A673 (cell line): ENCODE measurements at regions not wholly inside any gene's neighbourhood (a gene's known extent, or its start where the extent isn't known, plus 50 kb on each side); places are given as distances from the start of the nearest gene placed in this dataset.

Experiments used
- EZH2 ChIP-seq: fragments of 200-600 bp; sonication (generic); IDR thresholded peaks from 2 replicates; pipeline ENCODE4 v1.6.1; 2017; ENCODE audit warnings: borderline replicate concordance, low read depth, mild to moderate bottlenecking, mixed read lengths, antibody characterized with exemption, low read length; ENCODE audit not compliant: poor library complexity, severe bottlenecking
- TF ChIP-seq, protein P1 (sequence below): fragments of 300-800, 200-600 bp; sonication (generic); conservative IDR thresholded peaks from 2 replicates; pipeline ENCODE4 v1.5.1; 2017; ENCODE audit warnings: low read depth, mild to moderate bottlenecking, antibody characterized with exemption, low read length, moderate library complexity, mixed read lengths

- TF ChIP-seq, protein P1, sequence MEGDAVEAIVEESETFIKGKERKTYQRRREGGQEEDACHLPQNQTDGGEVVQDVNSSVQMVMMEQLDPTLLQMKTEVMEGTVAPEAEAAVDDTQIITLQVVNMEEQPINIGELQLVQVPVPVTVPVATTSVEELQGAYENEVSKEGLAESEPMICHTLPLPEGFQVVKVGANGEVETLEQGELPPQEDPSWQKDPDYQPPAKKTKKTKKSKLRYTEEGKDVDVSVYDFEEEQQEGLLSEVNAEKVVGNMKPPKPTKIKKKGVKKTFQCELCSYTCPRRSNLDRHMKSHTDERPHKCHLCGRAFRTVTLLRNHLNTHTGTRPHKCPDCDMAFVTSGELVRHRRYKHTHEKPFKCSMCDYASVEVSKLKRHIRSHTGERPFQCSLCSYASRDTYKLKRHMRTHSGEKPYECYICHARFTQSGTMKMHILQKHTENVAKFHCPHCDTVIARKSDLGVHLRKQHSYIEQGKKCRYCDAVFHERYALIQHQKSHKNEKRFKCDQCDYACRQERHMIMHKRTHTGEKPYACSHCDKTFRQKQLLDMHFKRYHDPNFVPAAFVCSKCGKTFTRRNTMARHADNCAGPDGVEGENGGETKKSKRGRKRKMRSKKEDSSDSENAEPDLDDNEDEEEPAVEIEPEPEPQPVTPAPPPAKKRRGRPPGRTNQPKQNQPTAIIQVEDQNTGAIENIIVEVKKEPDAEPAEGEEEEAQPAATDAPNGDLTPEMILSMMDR = no peak
- TF ChIP-seq EZH2 = no peak
These were observed 262.6 kb downstream of the ATPSCKMT start for GRCh38 chr5:9987101-9987500.
